IPS-15b (cell line): ENCODE measurements at regions not wholly inside any gene's neighbourhood (a gene's known extent, or its start where the extent isn't known, plus 50 kb on each side); places are given as distances from the start of the nearest gene placed in this dataset.

Source experiments
- H3K27me3 ChIP-seq: one replicate; pipeline ENCODE4 v1.6.1; 2013; ENCODE audit warnings: low read length; ENCODE audit not compliant: control insufficient read depth, insufficient read depth
- H3K36me3 ChIP-seq: one replicate; pipeline ENCODE4 v1.6.1; 2013; ENCODE audit warnings: low read length; ENCODE audit not compliant: control insufficient read depth, insufficient read depth
- H3K4me1 ChIP-seq: one replicate; pipeline ENCODE4 v1.6.1; 2013; ENCODE audit warnings: mild to moderate bottlenecking, low read length; ENCODE audit not compliant: control insufficient read depth, insufficient read depth
- H3K4me3 ChIP-seq: one replicate; pipeline ENCODE4 v1.5.1; 2013; ENCODE audit warnings: low read depth, low read length
- H3K9ac ChIP-seq: one replicate; pipeline ENCODE4 v1.6.1; 2013; ENCODE audit warnings: low read depth, mild to moderate bottlenecking, low read length
- H3K9me3 ChIP-seq: one replicate; pipeline ENCODE4 v1.6.1; 2013; ENCODE audit warnings: mild to moderate bottlenecking, low read length; ENCODE audit not compliant: control insufficient read depth, insufficient read depth

- no peaks in the 10 kb centered on the region for H3K36me3 ChIP-seq
- H3K27me3 ChIP-seq: no peaks in the 10 kb centered on the region
- H3K4me1 ChIP-seq: no peaks in the 10 kb centered on the region
- no peak overlapping the region for H3K9ac ChIP-seq
- no peak overlapping the region for H3K4me3 ChIP-seq
- no peaks in the 10 kb centered on the region for H3K9me3 ChIP-seq
Measured at GRCh38 chr22:49436056-49436455, 391.6 kb downstream of the BRD1 start.

- no peaks in the 10 kb centered on the region for H3K27me3 ChIP-seq
- H3K4me3 ChIP-seq: no peak overlapping the region
- H3K36me3 ChIP-seq: no peaks in the 10 kb centered on the region
- H3K4me1 ChIP-seq: no peaks in the 10 kb centered on the region
- no peak overlapping the region for H3K9ac ChIP-seq
- no peaks in the 10 kb centered on the region for H3K9me3 ChIP-seq
Measured at GRCh38 chr22:49435596-49435995, 392.1 kb downstream of the BRD1 start.

GRCh38 chr22:49433717-49434611 is 393.7 kb downstream of the BRD1 start:
- no peak overlapping the region for H3K9ac ChIP-seq
- no peaks in the 10 kb centered on the region for H3K27me3 ChIP-seq
- H3K9me3 ChIP-seq: no peaks in the 10 kb centered on the region
- H3K4me3 ChIP-seq: no peak overlapping the region
- no peaks in the 10 kb centered on the region for H3K36me3 ChIP-seq
- no peaks in the 10 kb centered on the region for H3K4me1 ChIP-seq

GRCh38 chr22:49432897-49433443 is 394.7 kb downstream of the BRD1 start:
- H3K27me3 ChIP-seq: no peaks in the 10 kb centered on the region
- H3K4me1 ChIP-seq: no peaks in the 10 kb centered on the region
- no peak overlapping the region for H3K4me3 ChIP-seq
- H3K9ac ChIP-seq: no peak overlapping the region
- no peaks in the 10 kb centered on the region for H3K9me3 ChIP-seq
- no peaks in the 10 kb centered on the region for H3K36me3 ChIP-seq

GRCh38 chr22:49432211-49432896 is 395.3 kb downstream of the BRD1 start:
- no peak overlapping the region for H3K4me3 ChIP-seq
- no peaks in the 10 kb centered on the region for H3K4me1 ChIP-seq
- H3K9ac ChIP-seq: no peak overlapping the region

GRCh38 chr22:49431551-49431950 is 396.1 kb downstream of the BRD1 start:
- Histone ChIP-seq H3K4me1 (no peaks in the 10 kb centered on the region), H3K4me3 (no peak overlapping the region), H3K9me3 (no peaks in the 10 kb centered on the region), H3K36me3 (no peaks in the 10 kb centered on the region), H3K27me3 (no peaks in the 10 kb centered on the region), H3K9ac (no peak overlapping the region)

More at GRCh38 chr22:49432211-49432896, 395.3 kb downstream of the BRD1 start:
- Histone ChIP-seq H3K27me3 (no peaks in the 10 kb centered on the region), H3K9me3 (no peaks in the 10 kb centered on the region), H3K36me3 (no peaks in the 10 kb centered on the region)

GRCh38 chr22:49429066-49429465 is 398.6 kb downstream of the BRD1 start:
- H3K9me3 ChIP-seq: no peaks in the 10 kb centered on the region
- H3K4me1 ChIP-seq: no peaks in the 10 kb centered on the region
- H3K4me3 ChIP-seq: no peak overlapping the region
- no peaks in the 10 kb centered on the region for H3K27me3 ChIP-seq
- H3K9ac ChIP-seq: no peak overlapping the region
- H3K36me3 ChIP-seq: no peaks in the 10 kb centered on the region

- Histone ChIP-seq H3K4me1 (no peaks in the 10 kb centered on the region), H3K9ac (no peak overlapping the region), H3K27me3 (no peaks in the 10 kb centered on the region), H3K36me3 (no peaks in the 10 kb centered on the region), H3K9me3 (no peaks in the 10 kb centered on the region), H3K4me3 (no peak overlapping the region)
Measured at GRCh38 chr22:49427941-49428340, 399.7 kb downstream of the BRD1 start.

GRCh38 chr22:49427341-49427740 is 400.3 kb downstream of the BRD1 start:
- H3K9ac ChIP-seq: no peak overlapping the region
- no peaks in the 10 kb centered on the region for H3K36me3 ChIP-seq
- H3K4me1 ChIP-seq: no peaks in the 10 kb centered on the region
- H3K4me3 ChIP-seq: no peak overlapping the region
- no peaks in the 10 kb centered on the region for H3K9me3 ChIP-seq
- no peaks in the 10 kb centered on the region for H3K27me3 ChIP-seq

- Histone ChIP-seq H3K4me1 (no peaks in the 10 kb centered on the region), H3K9ac (no peak overlapping the region), H3K27me3 (no peaks in the 10 kb centered on the region), H3K9me3 (no peaks in the 10 kb centered on the region), H3K4me3 (no peak overlapping the region), H3K36me3 (no peaks in the 10 kb centered on the region)
Measured at GRCh38 chr22:49426618-49427266, 400.9 kb downstream of the BRD1 start.

GRCh38 chr22:49426098-49426497 is 401.6 kb downstream of the BRD1 start:
- Histone ChIP-seq H3K9ac (no peak overlapping the region), H3K9me3 (no peaks in the 10 kb centered on the region), H3K4me1 (no peaks in the 10 kb centered on the region), H3K27me3 (no peaks in the 10 kb centered on the region), H3K4me3 (no peak overlapping the region), H3K36me3 (no peaks in the 10 kb centered on the region)
